Fibroblast of skin of right quadriceps (primary cell): ENCODE measurements at regions not wholly inside any gene's neighbourhood (a gene's known extent, or its start where the extent isn't known, plus 50 kb on each side); places are given as distances from the start of the nearest gene placed in this dataset.

Experiments
- DNase-seq: peaks from one replicate; pipeline ENCODE4 v3.0.0-alpha.2; 2013

DNA sequence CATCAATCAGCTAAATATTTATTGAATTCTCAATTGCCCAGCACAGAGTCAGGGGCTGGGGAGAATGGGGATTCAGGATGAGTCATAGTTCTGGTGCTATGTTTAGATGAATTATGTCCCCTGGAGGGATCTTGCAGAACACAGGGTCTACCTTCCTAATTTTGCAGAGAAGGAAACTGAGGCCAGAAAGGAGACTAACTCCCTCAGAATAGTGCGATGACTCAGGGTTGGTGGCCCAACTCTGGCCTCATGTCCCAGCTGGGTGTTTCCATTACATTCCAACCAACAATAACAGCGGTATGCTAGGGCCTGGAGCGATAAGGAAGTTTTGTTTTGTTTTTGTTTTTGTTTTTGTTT is 270.9 kb downstream of the TLE3 start:
- DNase-seq, result peak; percentile 48

DNA sequence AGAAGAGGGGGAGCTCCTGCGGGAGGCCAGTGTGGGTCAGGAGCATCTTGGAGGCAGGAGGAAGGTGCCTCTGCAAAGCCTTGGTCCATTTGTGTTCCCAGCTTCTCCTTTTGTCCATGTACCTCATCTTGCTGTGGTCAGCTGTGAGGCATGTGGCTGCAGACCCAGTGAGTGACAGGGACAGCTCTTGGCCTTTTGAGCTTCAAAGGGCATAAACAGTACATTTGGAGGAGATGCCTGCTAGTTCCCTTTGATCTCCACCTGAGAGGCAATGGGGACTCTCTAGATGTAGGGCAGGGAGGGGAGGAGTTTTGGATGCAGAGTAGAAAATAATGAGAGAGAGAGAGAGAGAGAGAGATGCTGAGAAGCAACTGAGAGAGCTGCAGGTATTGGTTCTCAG is 270.0 kb downstream of the TLE3 start:
- DNase-seq, result no peak

DNA sequence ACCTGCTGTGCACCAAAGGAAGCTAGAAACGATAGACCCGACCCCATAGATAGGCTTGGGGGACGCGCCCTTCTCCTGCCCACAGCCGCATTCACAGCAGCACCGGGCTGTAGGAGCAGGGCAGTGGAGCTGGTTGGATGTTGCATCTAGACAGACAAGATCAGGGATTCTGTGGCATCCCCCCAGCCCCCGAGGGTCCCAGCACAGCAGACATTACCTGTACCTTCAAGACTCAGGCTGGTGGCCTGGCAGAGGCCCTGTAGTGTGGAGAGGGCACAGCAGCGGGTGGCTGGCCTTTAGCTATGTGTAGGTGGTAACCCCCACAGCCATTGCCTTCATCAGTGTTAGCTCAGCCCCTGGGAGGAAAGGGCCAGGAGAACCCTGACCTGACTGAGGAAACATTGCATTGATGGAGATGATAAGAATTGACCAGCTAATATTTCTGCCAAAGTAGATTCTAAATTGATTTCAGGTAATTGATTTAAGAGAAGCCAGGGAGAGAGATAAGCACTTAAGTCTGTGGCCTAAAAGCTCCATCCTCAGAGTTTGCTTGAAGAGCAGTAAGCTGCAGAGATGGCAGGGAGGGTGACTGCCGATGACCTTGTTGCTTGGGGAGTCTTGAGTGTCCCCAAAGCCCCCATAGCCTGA is 269.4 kb downstream of the TLE3 start:
- DNase-seq, result no peak

DNA sequence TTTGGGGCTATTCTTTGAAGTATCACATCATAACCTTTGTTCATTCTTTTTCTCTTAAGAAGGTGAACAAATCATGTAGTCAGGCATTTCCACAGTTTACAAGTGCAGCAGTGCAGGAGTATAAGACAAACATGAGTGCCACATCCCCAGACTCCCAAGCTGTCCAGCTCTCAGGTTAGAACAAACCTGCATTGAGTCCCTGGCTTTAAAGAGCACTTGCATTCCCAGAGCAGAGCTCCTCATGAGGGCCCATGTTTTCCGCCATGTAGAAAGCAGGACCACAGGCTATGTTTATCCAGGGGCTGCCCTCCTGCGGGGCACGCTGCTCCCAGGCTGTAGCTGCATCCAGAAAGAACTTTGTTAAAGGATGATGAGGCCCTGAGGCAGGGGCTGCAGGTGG is 267.7 kb downstream of the TLE3 start:
- DNase-seq, result no peak

DNA sequence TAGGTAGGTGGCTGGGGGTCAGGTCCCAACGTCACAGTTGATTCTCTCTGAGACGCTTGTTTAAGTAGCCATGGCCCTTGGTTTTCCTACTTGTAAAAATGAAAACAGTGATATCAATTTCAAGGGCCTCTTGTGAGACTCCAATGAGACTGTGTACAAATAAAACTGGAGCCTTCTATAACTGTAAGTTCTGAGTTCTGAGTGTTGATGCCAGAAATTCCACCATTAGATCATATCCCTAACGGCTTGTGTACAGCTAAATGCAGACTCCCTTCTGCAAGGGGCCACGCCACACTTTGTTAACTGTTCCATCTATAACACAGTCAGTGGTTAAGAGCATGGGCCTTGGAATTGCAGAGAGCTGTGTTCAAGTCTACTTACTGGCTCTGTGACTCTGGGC is 267.3 kb downstream of the TLE3 start:
- no peak for DNase-seq

DNA sequence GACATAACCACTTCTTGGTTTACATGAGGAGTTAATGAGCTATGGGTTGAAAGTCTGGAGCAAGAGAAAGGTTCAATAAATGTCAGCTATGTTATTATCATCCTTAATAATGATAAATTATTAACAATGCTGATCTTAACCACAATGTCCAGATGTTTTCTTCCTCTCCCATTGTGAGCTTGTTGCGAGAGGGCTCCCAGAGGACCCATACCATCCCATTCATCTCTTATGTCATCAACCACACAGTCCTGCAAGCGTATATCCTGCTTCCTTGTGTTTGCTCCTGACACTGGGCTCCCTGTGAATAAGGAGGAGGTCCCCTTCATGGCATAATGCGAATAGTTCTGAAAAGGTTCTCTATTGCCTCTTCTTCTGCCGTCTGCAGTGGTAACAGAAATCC is 266.8 kb downstream of the TLE3 start:
- DNase-seq, result peak; percentile 73

DNA sequence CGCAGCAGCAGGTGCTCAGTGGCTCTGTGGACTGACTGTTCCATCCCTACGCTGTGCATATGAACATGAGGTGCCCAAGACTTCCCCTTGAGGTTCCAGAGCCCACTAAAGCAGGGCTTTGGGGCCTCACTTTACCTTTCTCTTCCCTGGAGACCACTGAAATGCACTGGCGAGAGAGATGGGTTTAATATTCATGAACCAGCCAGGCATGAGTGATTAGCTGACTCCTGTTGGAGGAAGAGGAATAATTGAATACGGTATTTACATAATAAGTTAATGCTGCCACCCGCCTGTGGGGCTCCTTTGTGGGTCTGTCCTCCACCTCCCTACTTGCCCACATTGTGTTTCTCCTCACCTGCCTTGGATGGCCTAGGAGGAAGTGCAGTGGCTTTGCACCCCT is 263.4 kb downstream of the TLE3 start:
- DNase-seq, result no peak

DNA sequence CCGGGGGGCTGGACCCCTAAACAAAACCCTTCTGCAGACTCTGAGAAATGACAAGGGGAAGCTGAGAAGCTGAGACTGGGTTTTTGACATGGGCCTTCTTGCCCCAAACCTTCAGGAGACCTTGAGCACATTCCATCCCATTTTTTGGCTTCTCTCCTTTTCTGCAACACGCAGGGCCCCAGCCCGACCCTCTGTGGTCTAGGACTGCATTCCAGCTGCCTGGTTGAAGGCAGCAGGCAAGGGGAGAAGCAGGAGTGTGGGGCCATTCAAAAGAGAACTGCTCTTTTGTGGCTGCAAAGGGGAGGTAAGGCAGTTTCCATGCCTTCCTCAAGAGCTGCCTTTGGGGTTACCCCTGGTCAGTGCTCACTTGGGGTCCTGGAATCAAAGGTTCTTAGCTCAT is 263.0 kb downstream of the TLE3 start:
- DNase-seq, result peak; percentile 58

DNA sequence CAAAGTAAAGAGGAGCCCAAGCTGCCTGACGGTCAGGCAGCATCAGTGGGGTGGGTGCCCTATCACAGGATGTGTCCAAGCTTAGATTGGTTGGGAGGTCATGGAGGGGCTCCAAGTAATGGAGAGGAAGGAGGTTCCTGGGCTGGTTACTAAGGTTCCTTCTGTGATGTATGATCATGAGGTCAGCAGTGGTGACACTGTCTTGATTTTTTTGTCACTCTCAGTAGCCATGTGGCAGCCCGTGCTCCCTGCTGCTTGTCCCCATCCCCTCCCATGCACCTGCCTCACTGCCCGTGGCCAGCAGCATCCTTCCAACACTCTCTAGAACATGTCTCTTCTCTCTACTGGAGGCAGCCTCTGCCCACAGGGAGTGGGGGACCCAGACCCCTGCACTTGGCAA is 261.7 kb downstream of the TLE3 start:
- DNase-seq, result no peak

DNA sequence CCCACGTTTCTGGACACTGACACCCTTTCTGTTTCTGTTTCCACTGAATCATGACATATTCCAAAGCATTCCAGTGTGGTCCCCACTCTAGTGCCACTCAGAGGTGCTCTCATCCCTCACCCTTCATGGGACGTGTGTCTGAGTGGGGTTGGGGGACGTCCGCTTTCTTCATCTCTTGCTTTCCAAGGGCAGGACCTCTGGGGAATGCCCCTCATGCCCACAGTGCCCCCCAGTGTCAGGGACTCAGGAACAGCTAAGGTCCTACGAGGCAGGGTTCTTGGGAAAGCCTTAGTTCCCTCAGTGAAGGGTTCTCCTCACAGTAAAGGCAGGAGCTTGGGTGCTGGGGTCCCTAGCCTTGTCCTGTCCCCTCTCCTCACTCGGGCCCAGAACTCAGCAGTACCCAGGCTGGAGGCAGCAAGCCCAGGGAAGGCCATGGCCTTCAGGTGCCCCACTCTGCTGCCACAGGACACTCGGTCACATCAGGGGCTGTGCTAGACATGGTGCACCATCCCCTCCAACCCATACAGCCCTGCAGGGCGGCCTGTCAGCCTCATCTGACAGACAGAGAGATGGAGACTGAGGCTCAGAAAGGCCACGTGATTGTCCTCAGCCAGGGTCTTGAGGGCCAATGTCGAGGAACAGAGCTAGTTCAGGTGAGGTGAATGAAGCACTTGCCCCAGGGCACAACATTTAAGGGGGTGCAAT is 261.0 kb downstream of the TLE3 start:
- no peak for DNase-seq

DNA sequence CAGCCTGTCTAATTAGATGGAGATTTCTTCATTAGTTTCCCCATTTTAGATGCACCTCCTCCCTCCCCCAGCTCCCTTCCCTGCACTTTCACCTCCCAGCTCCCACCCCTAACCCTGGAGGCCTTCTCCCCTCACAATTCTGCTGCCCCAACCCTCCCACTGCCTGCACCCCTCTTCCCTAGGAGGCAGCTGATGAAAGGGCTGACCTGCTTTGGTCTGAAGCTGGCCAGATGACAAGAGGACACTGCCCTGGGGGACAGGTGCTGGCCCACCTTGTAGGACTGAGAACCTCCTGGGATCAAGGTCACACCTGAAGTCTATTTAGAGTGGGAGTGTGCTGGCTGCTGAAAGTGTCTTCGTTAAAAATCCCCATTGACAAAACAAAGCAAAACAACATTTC is 259.4 kb downstream of the TLE3 start:
- no peak for DNase-seq

DNA sequence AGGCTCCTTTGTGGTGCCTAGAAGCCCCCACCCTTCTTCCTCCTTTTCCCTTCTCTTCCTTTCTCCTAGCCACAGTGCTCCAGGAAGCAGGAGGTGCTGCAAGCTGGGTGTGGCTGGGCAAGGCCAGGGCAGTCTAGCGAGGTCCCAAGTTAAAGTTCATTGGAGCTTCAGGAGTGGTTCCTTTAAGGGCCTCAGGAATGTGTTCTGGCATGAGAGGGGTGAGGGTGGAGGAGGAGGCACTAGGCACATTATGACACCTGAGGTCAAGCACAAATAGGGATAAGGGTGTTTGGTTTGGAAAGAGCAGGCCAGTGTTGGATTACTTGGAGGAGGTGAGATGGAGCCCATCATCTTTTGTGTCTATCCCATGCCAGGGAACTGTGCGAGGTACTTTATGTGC is 258.7 kb downstream of the TLE3 start:
- no peak for DNase-seq

DNA sequence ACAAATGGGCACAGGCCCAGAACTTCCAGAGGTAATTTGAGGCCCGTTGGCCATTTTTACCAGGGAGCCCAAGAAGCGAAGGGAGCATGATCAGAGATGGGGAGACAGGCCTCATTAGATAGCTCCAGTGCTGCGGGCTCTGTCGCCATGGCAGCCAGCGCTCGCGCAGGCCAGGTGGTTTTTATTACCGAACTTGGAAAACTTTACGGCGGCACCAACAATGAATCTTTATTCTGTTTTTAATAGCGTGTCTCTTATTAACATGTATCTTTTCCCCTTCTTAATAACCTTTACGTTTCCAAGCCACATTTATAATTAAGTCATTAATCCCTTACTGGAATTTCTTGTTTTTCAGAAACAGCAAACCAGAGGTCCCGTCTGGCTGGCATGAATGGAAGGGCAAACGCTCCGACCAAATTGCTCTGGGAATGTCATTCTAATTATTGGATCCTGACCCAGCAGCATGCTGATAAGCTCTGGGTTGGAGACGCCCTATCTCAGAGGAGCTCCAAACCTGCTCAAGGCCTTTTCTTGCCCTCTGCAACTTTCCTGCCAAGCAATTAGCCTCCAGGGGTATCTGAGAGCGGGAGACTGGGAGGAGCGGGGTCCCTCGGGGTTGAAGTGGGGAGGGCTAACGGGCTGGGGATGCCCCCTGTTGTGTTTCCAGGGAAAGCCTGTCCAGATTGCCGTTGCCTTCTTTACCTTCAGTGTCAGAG is 256.4 kb downstream of the TLE3 start:
- peak; percentile 44 for DNase-seq

DNA sequence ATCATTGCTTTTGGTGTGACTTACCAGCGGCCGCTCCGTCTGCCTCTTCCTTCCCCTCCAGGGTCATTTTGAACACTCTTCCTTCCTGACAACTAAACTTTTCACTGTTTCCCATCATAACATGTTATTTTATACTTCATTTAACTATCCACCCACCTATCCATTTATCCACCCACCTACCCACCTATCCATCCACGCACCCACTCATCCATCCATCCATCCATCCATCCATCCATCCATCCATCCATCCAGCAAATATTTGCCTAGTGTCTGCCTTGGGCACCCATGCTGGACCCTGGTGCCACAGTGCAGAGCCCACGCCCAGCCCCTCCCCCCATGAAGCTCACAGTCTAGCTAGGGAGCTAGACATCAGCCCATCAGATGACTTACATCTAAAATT is 254.9 kb downstream of the TLE3 start:
- no peak for DNase-seq

DNA sequence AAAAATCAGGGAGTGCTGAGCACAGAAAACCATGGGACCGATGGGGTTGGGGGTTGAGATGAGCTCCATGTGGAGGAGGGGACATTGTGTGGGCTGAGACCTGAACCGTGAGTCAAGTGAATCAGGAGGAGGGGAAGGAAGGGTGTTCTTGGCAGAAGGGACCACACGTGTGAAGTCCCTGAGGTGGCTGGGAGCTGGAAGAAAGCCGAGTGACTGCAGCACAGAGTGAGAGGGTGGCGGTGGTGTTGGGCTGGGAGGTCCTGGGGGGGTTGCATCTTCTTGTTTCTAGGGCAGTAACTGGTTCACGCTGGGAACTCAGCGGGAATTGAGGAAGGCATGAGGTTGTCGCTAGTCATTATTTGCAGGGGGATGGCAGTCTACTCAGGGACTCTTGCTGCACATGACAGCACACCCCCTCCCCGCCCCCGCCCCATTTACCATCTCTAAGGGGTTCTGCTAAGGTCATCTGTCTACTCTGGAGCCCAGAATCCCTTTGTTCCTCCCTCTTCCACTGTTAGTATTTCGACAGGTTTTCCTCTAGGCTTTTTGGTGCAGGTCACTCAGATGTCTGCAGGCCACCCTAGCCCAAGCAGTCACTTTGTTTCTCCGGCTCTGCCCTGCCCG is 254.3 kb downstream of the TLE3 start:
- no peak for DNase-seq

DNA sequence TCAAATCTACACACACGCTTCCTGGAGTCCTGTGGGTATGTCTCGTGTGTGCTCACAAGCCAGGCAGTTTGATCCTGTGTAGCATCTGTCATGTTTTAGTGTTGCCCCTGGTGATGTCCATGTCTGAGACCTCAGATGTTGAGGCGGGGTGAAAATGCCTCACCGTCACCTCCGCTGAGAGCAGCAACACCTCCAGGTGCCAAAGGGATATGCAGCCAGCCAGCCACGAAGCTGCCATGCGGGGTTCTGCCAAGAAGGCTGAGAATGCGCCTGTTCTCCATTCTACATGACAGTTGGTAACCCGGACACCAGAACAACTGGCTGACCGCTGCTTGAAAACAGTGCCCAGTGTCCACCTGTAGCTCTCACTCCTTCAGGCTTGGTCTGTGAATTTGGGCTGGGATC is 253.8 kb downstream of the TLE3 start:
- DNase-seq, result no peak

DNA sequence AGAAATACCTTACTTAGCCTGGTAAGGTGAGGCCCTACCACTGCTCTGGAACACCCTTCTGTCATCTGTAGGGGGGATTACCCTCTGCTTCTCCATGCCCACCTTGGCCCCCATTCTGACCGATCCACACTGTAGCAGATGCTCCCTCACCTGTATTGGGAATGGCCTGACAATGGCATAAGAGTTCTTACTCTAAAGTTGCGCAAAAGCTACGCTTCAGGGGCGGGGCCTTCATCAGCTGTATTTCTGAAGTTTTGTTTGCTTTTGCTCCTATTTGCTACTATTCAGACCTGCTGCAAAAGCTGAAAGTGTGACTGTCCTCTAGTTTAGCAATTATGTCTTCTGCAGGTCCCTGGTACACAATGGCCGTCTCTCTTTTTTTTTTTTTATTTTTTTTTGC is 252.6 kb downstream of the TLE3 start:
- DNase-seq, result no peak

DNA sequence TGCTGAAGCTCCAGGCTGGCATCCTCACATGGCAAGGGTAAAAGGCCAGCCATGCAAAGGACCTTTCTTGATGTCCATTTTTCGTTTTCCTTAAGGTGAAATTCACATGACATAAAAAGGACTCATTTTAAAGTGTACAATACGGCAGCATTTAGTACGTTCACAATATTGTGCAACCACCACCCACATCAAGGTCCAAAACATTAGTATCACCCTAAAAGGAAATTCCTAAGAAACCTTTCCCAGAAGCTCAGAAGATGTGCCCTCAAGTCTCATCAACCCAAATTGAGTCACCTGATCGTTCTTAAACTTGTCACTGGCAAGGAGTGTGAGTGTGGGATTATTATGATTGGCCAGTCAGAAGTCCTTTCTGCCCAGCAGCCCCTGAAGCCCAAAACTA is 250.1 kb downstream of the TLE3 start:
- DNase-seq, result no peak

DNA sequence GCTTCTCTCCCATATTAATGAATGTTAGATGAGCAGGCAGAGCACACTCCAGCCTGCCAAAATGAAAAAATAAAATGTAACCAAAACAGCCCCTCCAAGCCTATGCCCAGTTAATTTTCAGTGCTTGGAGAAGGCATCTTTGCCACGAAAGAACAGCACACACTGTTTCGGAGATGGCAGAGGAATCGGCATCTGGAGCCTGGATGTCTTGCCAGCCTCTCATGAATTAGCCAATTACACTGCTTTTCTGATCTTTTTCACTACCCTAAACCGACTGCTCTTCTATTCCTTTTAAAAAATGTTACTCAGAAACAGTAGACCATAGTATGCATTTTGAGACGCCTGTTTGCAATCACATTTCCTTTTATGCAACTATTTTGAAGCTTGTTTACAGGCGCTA is 249.6 kb downstream of the TLE3 start:
- no peak for DNase-seq

DNA sequence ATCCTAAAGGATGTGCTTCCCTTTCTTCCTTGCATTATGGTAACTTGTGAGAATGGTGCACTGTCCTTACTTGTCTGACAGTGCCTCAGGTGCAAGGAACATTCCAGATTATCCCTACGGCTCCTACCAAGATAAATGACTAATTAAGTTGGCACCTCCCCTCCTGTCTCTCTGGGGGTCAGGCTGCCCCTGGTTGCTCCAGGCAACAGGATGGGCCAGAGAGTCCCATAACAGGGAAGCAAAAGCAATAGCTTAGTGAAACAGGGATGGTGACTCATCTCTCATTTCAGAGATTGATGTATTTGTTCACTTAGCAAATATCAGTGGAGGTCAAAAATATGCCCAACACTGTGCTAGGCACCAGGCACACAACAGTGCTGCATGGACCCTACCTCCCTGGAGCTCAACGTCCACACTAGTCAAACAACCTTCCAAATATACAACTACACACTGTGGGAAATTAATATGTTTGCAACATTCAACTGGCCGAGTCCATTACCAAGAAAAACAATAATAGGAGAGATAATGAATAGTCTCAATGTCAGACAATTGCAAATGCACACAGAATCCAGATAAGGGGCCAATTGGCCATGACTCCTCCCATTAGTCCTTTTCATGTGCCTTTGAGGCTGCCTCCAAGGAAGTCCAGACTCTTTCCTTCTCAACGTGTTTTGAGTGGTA is 249.0 kb downstream of the TLE3 start:
- DNase-seq, result peak; percentile 27

DNA sequence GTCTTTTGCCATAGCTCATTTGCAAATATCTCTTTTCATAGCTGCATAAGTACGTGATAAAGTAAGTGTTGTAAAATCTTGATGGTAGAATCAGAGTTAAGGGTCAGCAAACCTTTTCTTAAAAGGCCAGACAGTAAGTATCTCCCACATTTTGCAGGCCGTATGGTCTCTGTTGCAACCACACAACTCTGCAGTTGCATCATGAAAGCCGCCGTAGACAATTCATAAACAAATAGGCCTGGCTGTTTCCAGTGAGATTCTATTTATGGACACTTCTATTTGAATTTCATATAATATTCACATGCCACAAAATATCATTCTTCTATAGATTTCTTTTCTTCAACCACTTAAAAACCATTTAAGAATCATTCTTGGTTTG is 248.5 kb downstream of the TLE3 start:
- DNase-seq, result no peak

DNA sequence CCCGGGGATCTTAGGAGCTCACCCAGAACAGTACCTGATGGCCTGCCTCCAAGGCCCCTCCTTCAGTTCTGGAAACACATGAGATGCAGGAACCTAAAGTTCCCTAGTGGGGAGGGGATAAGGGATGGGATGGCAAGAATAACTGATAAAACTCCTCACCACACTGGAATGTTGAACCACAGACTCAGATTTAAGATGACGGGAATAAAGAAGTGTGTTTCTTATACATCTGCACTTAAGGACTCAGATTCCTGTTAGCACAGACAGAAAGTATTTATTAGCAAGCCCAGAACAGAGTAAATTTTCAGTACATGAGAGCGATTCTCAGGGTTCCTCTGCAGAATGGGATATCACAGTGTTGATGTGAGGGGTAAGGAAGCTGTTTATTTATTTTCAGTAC is 245.2 kb downstream of the TLE3 start:
- peak; percentile 93 for DNase-seq

DNA sequence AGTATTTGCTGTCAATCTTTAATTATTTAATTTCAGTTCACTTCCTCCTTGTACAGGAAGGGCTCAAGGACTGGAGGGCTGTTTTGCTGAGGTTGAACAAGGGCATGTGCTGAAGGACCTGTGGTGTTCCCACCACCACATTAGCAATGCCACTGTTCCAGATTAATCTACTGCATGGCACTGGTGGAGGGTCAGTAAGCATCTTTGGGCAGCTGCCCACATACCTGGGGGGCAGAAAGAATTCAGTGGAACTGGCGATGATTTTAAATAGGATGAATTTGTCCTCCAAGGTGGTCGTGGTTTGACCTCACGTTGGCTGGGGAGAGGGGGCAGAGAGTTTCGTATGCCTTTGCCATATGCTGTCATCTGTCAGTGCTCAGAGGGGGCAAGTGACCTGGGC is 244.8 kb downstream of the TLE3 start:
- DNase-seq, result no peak

DNA sequence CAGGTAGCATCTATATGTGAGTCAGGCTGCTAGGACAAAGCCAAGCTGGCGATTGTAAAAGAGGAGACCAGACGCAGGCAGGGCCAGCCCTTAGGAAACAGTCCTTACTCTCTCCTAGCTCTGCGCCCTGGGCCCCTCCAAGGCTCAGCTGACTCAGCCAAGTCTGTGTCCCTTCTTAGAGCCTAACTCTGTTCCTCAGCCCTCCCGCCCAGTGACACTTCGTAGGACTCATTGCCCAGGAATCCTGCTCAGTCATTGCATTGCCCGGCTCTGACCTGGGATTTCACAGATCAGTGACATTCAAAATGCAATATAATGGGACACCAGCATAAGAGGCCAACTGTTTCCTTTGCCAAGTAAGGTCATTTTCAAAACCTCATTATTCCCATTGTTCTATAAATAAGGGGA is 244.2 kb downstream of the TLE3 start:
- DNase-seq, result peak; percentile 95
